KMS-11 (cell line): ENCODE measurements at regions not wholly inside any gene's neighbourhood (a gene's known extent, or its start where the extent isn't known, plus 50 kb on each side); places are given as distances from the start of the nearest gene placed in this dataset.

Experiments
- H2AFZ ChIP-seq: fragments of 200-600 bp; sonication (generic); 2 replicates; pipeline ENCODE4 v1.6.1; 2016; ENCODE audit warnings: antibody characterized with exemption, mixed run types, low read depth
- H3K27ac ChIP-seq: fragments of 200-600 bp; sonication (generic); 2 replicates; pipeline ENCODE4 v1.6.1; 2016; ENCODE audit warnings: mild to moderate bottlenecking, mixed run types
- H3K27me3 ChIP-seq: fragments of 200-600 bp; sonication (generic); 2 replicates; pipeline ENCODE4 v1.6.1; 2017; ENCODE audit warnings: mild to moderate bottlenecking, low read depth, mixed run types, moderate library complexity; ENCODE audit not compliant: insufficient read depth
- H3K36me3 ChIP-seq: fragments of 200-600 bp; sonication (generic); 2 replicates; pipeline ENCODE4 v1.6.1; 2017; ENCODE audit warnings: mild to moderate bottlenecking, mixed run types; ENCODE audit not compliant: insufficient read depth
- H3K4me1 ChIP-seq: fragments of 200-600 bp; sonication (generic); 2 replicates; pipeline ENCODE4 v1.6.1; 2016; ENCODE audit warnings: mild to moderate bottlenecking, low read depth, mixed run types; ENCODE audit not compliant: poor library complexity, severe bottlenecking
- H3K4me2 ChIP-seq: fragments of 200-600 bp; sonication (generic); 2 replicates; pipeline ENCODE4 v1.7.0; 2016; ENCODE audit warnings: mild to moderate bottlenecking, mixed run types
- H3K4me3 ChIP-seq: fragments of 200-600 bp; sonication (generic); IDR thresholded peaks from 2 replicates; pipeline ENCODE4 v1.6.1; 2017; ENCODE audit warnings: low read depth, low read length, mixed read lengths; ENCODE audit not compliant: insufficient read depth
- H3K79me2 ChIP-seq: fragments of 200-600 bp; sonication (generic); 2 replicates; pipeline ENCODE4 v1.6.1; 2016; ENCODE audit warnings: low read depth, mixed run types; ENCODE audit not compliant: insufficient read depth
- H3K9ac ChIP-seq: fragments of 200-600 bp; sonication (generic); 2 replicates; pipeline ENCODE4 v1.6.1; 2016; ENCODE audit warnings: mild to moderate bottlenecking, mixed run types
- H4K20me1 ChIP-seq: fragments of 200-600 bp; sonication (generic); 2 replicates; pipeline ENCODE4 v1.6.1; 2016; ENCODE audit warnings: mild to moderate bottlenecking, mixed run types; ENCODE audit not compliant: insufficient read depth
- TF ChIP-seq, protein P1 (sequence below): fragments of 200-600 bp; sonication (generic); conservative IDR thresholded peaks from 2 replicates; pipeline ENCODE4 v1.6.1; 2017; ENCODE audit warnings: low read depth, mild to moderate bottlenecking, antibody characterized with exemption, low read length, moderate library complexity, mixed read lengths

- Histone ChIP-seq H3K4me2 (no peak overlapping the region), H3K27me3 (no peaks in the 10 kb centered on the region), H3K9ac (no peak overlapping the region), H3K36me3 (no peaks in the 10 kb centered on the region), H2AFZ (no peak overlapping the region), H3K4me1 (no peaks in the 10 kb centered on the region), H3K79me2 (no peaks in the 10 kb centered on the region), H4K20me1 (no peaks in the 10 kb centered on the region), H3K27ac (no peak overlapping the region), H3K4me3 (no peak overlapping the region)
- TF ChIP-seq, protein P1, sequence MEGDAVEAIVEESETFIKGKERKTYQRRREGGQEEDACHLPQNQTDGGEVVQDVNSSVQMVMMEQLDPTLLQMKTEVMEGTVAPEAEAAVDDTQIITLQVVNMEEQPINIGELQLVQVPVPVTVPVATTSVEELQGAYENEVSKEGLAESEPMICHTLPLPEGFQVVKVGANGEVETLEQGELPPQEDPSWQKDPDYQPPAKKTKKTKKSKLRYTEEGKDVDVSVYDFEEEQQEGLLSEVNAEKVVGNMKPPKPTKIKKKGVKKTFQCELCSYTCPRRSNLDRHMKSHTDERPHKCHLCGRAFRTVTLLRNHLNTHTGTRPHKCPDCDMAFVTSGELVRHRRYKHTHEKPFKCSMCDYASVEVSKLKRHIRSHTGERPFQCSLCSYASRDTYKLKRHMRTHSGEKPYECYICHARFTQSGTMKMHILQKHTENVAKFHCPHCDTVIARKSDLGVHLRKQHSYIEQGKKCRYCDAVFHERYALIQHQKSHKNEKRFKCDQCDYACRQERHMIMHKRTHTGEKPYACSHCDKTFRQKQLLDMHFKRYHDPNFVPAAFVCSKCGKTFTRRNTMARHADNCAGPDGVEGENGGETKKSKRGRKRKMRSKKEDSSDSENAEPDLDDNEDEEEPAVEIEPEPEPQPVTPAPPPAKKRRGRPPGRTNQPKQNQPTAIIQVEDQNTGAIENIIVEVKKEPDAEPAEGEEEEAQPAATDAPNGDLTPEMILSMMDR = no peak
These were observed 143.1 kb upstream of the CHRNA7 start for GRCh38 chr15:31887246-31887645.

DNA sequence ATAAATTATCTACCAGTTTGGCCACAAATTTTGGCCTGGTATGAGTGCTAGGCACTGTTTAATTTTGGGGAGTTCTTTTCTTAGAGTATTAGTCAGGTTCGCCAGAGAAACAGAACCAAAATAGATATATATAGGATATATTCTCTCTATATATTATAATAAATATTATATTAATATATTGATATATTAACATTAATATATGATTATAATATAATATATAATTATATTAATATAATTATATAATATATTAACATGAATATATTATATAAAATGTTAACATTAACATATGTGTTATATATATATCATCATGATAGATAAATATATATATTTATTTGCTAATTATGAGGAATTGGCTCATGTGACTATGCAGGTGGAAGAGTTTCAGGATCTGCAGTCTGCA, 137.8 kb upstream of the CHRNA7 start:
- Histone ChIP-seq H3K9ac (no peak overlapping the region), H2AFZ (no peak overlapping the region), H3K36me3 (no peaks in the 10 kb centered on the region), H3K4me3 (no peak overlapping the region), H3K4me2 (no peak overlapping the region), H3K27me3 (no peaks in the 10 kb centered on the region), H3K4me1 (no peaks in the 10 kb centered on the region), H3K27ac (no peak overlapping the region), H4K20me1 (no peaks in the 10 kb centered on the region), H3K79me2 (no peaks in the 10 kb centered on the region)
- TF ChIP-seq, protein P1 = no peak

DNA sequence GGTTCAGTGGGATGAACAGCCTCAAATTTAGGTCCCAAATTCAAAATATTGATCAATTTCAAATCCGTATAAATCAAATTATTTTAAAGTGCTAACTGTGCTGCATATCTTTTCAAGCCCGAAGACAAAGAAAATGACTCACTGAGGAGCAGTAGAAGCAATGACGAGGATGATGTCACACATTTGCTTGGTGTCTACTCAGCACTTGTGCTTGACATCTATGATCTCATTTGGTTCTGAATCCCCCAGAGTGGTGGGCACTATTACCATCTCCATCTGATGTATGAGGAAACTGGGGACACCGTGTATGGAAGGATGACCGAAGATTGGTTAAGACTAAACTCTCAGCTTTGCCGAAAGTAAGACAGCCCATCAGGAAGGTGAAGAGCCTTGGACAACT, 136.5 kb upstream of the CHRNA7 start:
- TF ChIP-seq, protein P1 = no peak

GRCh38 chr15:31897746-31898145, 132.6 kb upstream of the CHRNA7 start:
- H3K4me1 ChIP-seq = no peaks in the 10 kb centered on the region
- no peak overlapping the region for H3K4me3 ChIP-seq
- no peak overlapping the region for H3K27ac ChIP-seq
- no peak overlapping the region for H2AFZ ChIP-seq
- no peaks in the 10 kb centered on the region for H3K27me3 ChIP-seq
- TF ChIP-seq, protein P1 = no peak
- H3K4me2 ChIP-seq = no peak overlapping the region
- no peaks in the 10 kb centered on the region for H3K36me3 ChIP-seq
- no peaks in the 10 kb centered on the region for H4K20me1 ChIP-seq
- H3K79me2 ChIP-seq = no peaks in the 10 kb centered on the region
- H3K9ac ChIP-seq = no peak overlapping the region

More for the DNA sequence above, 136.5 kb upstream of the CHRNA7 start:
- no peaks in the 10 kb centered on the region for H3K27me3 ChIP-seq
- H4K20me1 ChIP-seq = no peaks in the 10 kb centered on the region
- no peak overlapping the region for H2AFZ ChIP-seq
- H3K36me3 ChIP-seq = no peaks in the 10 kb centered on the region
- no peak overlapping the region for H3K4me3 ChIP-seq
- no peaks in the 10 kb centered on the region for H3K79me2 ChIP-seq
- no peak overlapping the region for H3K27ac ChIP-seq
- no peak overlapping the region for H3K4me2 ChIP-seq
- no peaks in the 10 kb centered on the region for H3K4me1 ChIP-seq
- no peak overlapping the region for H3K9ac ChIP-seq
